Neural crest cell (in vitro differentiated cells): ENCODE measurements at regions not wholly inside any gene's neighbourhood (a gene's known extent, or its start where the extent isn't known, plus 50 kb on each side); places are given as distances from the start of the nearest gene placed in this dataset.
"Not testable (repeated sequence)": the region's sequence is repeated elsewhere in the genome, so short reads cannot be mapped to it uniquely, and the experiment has no call there.

Experiments
- DNase-seq: peaks from one replicate; pipeline ENCODE4 v3.0.0; 2021; ENCODE audit warnings: low read depth, mixed read lengths, low spot score
- H3K27ac Mint-ChIP-seq: one replicate; pipeline ENCODE4 v1.8.0; 2021; ENCODE audit warnings: mild to moderate bottlenecking, mixed read lengths; ENCODE audit not compliant: unreplicated experiment
- H3K27me3 Mint-ChIP-seq: 2 replicates; pipeline ENCODE4 v1.8.0; 2021; ENCODE audit warnings: low read depth, mild to moderate bottlenecking, mixed read lengths
- H3K36me3 Mint-ChIP-seq: 2 replicates; pipeline ENCODE4 v1.8.0; 2021; ENCODE audit warnings: low read depth, mild to moderate bottlenecking, mixed read lengths
- H3K4me1 Mint-ChIP-seq: 2 replicates; pipeline ENCODE4 v1.8.0; 2021; ENCODE audit warnings: mixed read lengths
- H3K4me3 Mint-ChIP-seq: one replicate; pipeline ENCODE4 v1.8.0; 2021; ENCODE audit warnings: mild to moderate bottlenecking, mixed read lengths
- H3K9me3 Mint-ChIP-seq: 2 replicates; pipeline ENCODE4 v1.8.0; 2021; ENCODE audit warnings: mixed read lengths
- TF ChIP-seq, protein P1 (sequence below): fragments of 200-600 bp; sonication (generic); conservative IDR thresholded peaks from 2 replicates; pipeline ENCODE4 v1.5.0; 2021; ENCODE audit warnings: antibody characterized with exemption, mild to moderate bottlenecking

DNA sequence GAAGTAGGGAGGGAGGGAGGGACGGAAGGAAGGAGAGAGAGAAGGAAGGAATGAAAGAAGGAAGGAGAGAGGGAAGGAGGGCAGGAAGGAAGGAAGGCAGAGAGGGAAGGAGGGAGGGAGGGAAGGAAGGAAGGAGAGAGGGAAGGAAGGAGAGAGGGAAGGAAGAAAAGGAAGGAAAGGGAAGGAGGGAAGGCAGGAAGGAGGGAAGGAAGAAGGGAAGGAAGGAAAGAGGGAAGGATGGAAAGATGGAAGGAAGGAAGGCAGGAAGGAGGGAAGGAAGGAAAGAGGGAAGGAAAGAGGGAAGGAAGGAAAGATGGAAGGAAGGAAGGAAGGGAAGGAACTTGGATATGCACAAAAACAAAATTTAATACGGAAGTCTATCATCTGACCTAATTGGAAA is 844.5 kb upstream of the DEFB115 start:
- Mint-ChIP-seq H3K27me3 (no peaks in the 10 kb centered on the region), H3K9me3 (peaks cover 10% of the 10 kb centered on the region), H3K4me3 (no peak overlapping the region), H3K4me1 (no peaks in the 10 kb centered on the region), H3K36me3 (peaks cover 9% of the 10 kb centered on the region), H3K27ac (no peak overlapping the region)
- no peak for DNase-seq
- TF ChIP-seq, protein P1, sequence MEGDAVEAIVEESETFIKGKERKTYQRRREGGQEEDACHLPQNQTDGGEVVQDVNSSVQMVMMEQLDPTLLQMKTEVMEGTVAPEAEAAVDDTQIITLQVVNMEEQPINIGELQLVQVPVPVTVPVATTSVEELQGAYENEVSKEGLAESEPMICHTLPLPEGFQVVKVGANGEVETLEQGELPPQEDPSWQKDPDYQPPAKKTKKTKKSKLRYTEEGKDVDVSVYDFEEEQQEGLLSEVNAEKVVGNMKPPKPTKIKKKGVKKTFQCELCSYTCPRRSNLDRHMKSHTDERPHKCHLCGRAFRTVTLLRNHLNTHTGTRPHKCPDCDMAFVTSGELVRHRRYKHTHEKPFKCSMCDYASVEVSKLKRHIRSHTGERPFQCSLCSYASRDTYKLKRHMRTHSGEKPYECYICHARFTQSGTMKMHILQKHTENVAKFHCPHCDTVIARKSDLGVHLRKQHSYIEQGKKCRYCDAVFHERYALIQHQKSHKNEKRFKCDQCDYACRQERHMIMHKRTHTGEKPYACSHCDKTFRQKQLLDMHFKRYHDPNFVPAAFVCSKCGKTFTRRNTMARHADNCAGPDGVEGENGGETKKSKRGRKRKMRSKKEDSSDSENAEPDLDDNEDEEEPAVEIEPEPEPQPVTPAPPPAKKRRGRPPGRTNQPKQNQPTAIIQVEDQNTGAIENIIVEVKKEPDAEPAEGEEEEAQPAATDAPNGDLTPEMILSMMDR = no peak

DNA sequence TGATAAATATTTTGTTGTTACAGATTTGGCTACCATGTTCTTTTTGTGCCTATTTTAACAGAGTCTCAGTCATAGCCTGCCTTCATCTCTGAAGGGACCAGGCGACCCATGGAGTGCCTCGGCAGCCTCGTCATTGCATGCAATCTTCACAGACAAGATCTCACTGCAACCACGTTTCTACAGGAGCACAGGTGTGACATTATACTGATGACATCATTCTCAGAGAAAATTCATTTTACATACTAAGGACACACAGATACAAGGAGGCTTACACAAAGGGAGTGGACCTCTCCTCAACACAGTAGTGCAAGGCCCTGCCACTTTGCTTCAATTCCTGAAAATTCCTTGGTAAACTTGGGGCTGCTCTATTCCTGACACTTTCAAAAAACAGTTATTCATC is 840.1 kb upstream of the DEFB115 start:
- H3K36me3 Mint-ChIP-seq, H3K4me3 Mint-ChIP-seq: not testable (repeated sequence)

DNA sequence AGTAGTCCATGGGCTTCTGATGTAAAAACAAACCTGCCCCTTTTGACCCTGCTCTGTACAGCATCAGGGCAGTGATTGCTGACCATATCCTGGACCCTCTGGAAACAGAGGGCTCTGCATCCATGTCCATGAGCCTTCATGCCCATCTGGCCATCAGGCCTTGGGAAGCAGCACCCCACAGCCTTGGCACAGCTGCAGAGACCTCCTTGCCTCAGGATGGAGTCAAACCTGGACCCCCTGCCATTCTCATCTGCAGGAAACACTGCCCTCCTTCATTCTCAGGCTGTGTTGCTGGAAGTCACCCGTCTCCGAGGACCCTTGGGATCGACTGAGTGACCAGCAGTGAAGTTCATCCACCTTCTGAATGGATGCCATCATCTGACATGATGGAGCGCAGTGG is 839.1 kb upstream of the DEFB115 start:
- H3K9me3 Mint-ChIP-seq = peaks cover 12% of the 10 kb centered on the region
- not testable (repeated sequence) for H3K27ac Mint-ChIP-seq, H3K4me1 Mint-ChIP-seq, H3K27me3 Mint-ChIP-seq, H3K36me3 Mint-ChIP-seq, H3K4me3 Mint-ChIP-seq, DNase-seq

More for the DNA sequence above, 840.1 kb upstream of the DEFB115 start:
- H3K27me3 Mint-ChIP-seq, H3K4me1 Mint-ChIP-seq, H3K27ac Mint-ChIP-seq, H3K9me3 Mint-ChIP-seq, DNase-seq: not testable (repeated sequence)

DNA sequence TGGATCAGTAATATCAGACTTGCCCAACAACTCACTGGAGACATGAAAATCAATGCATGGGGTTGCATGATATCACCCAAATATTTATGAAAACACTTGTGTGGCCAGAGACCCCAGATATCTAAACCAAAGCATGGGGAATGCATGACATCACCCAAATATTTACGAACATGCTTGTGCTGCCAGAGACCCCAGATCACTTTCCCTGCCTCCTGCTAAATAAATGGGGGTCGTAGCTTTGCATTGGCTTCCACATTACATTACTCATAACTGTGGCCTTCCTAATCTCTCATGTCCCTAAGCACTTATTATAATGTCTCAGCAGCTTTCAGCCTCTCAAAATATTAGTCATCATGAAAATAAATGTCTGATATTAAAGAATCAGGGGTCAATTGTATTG is 838.0 kb upstream of the DEFB115 start:
- peaks cover 18% of the 10 kb centered on the region for H3K9me3 Mint-ChIP-seq
- DNase-seq = no peak
- H3K4me3 Mint-ChIP-seq = no peak overlapping the region
- H3K4me1 Mint-ChIP-seq = no peaks in the 10 kb centered on the region
- H3K27me3 Mint-ChIP-seq = no peaks in the 10 kb centered on the region
- peaks cover 11% of the 10 kb centered on the region for H3K36me3 Mint-ChIP-seq
- TF ChIP-seq, protein P1 = no peak
- H3K27ac Mint-ChIP-seq = no peak overlapping the region

DNA sequence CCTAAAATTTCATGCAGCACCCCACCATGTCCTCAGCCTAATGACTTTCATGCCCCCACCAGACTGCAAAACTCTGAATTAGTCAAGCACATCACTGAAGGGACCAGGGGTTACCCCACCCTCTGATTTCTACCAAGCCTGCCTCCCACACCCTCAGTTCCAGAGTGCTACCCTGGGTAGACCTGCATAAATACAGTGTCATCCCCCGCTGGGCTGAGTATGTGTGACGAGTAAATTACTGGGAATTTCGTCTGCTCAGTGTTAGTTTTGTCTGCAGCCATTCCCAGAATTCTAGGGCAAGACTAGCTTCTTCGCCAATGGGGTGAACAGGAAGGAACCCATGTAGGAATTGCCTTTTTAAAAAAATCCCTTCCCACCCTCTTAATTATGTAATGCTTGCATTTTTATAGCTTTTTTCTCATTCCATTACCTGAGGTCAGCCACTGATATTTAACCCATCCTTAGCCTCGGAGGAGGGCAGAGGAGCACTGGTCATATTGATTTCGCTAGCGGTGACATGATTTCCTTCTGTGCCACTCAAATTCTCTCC is 837.5 kb upstream of the DEFB115 start:
- not testable (repeated sequence) for H3K4me1 Mint-ChIP-seq, H3K27me3 Mint-ChIP-seq, H3K27ac Mint-ChIP-seq, H3K4me3 Mint-ChIP-seq, DNase-seq
- peaks cover 20% of the 10 kb centered on the region for H3K9me3 Mint-ChIP-seq
- H3K36me3 Mint-ChIP-seq = peaks cover 13% of the 10 kb centered on the region
